ENCODE measurements at regions not wholly inside any gene's neighbourhood (a gene's known extent, or its start where the extent isn't known, plus 50 kb on each side); places are given as distances from the start of the nearest gene placed in this dataset.
"Not testable (repeated sequence)": the region's sequence is repeated elsewhere in the genome, so short reads cannot be mapped to it uniquely, and the experiment has no call there.

DNA sequence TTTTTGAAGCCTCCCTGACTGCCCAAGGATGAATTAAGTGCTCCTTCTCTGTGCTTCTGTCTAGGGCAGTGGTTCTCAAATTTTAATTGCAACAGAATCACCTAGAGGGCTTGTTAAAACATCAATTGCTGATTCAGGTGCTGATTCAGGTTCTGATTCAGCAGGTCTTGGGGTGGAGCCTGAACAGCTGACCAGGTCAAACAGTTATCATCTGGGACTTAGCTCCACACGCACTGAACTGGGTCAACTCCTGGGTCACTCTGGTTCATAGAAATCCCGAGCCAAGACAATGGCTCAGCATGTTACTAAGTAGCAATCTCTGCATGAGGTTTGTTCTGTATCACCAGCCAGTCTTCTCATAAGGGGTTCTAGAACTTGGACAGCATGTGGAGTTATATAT is 192.3 kb downstream of the GJA1 start:
- Mint-ChIP-seq H3K36me3 (ENCODE audit: low read depth) (no peaks in the 10 kb centered on the region), H3K27ac (no peak overlapping the region), H3K27me3 (peaks cover 7% of the 10 kb centered on the region), H3K4me3 (no peak overlapping the region), H3K4me1 (no peaks in the 10 kb centered on the region), H3K9me3 (peaks cover 4% of the 10 kb centered on the region)
- no peak for ATAC-seq (replicated peaks)

DNA sequence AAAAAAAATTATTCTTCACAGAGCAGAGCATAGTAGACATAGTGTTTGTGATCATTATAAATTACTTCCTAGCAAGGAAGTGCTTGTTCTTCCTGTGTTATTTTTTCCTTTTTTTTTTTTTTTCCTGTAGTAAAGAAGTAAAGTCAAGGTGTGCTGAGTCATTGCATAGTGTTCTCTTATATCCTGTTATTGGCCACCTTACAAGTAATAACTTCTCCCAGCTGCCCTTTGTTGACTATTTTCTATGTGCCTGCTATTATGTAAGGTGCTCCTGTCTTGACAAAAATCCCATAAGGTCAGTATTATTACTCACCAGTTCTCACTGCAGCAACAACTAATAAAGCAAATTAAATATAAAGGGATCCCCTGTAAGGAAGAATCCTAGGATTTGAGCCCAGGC is 195.3 kb downstream of the GJA1 start:
- H3K9me3 Mint-ChIP-seq: peaks cover 7% of the 10 kb centered on the region
- no peak for ATAC-seq (replicated peaks)
- no peaks in the 10 kb centered on the region for H3K27me3 Mint-ChIP-seq
- no peak overlapping the region for H3K27ac Mint-ChIP-seq
- no peaks in the 10 kb centered on the region for H3K36me3 Mint-ChIP-seq (ENCODE audit: low read depth)
- H3K4me1 Mint-ChIP-seq: no peaks in the 10 kb centered on the region
- no peak overlapping the region for H3K4me3 Mint-ChIP-seq

DNA sequence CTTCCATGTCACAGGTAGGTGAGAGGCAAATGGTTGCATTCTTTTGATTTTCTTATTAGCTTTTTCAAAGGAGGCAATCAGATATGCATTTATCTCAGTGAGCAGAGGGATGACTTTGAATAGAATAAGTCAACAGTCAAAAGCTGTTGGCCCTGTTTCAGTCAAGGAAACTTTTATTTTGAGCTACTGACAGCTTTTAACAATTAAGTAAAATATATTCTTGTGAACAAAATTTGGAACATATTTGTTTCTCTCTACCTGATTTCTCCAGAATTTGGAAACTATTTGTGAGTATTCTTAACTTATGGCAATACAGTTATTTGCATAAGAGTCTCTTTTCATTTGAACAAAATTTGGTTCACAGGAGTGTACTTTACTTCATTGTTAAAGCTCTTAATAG is 196.3 kb downstream of the GJA1 start:
- H3K9me3 Mint-ChIP-seq; H3K36me3 Mint-ChIP-seq (ENCODE audit: low read depth); H3K4me3 Mint-ChIP-seq; H3K27ac Mint-ChIP-seq; H3K4me1 Mint-ChIP-seq; ATAC-seq (replicated peaks); H3K27me3 Mint-ChIP-seq: not testable (repeated sequence)

DNA sequence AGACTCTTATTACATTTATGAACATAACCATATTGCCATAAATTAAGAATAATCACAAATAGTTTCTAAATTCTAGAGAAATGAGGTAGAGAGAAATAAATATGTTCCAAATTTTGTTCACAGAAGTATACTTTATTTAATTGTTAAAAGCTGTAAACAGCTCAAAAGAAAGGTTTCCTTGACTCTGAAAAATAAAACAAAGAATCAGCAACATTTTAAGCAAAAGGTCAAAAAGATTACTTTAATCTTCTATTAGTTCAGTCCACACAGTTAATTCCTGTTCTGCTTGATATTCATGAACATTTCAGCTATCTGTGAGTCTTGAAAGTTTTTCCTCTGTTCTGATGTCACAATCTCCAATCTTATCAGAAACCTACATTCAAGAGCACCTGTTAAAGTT is 197.9 kb downstream of the GJA1 start:
- Mint-ChIP-seq H3K36me3 (ENCODE audit: low read depth) (no peaks in the 10 kb centered on the region), H3K9me3 (peaks cover 11% of the 10 kb centered on the region), H3K27ac (no peak overlapping the region), H3K4me1 (no peaks in the 10 kb centered on the region), H3K4me3 (no peak overlapping the region), H3K27me3 (no peaks in the 10 kb centered on the region)
- ATAC-seq (replicated peaks): no peak

DNA sequence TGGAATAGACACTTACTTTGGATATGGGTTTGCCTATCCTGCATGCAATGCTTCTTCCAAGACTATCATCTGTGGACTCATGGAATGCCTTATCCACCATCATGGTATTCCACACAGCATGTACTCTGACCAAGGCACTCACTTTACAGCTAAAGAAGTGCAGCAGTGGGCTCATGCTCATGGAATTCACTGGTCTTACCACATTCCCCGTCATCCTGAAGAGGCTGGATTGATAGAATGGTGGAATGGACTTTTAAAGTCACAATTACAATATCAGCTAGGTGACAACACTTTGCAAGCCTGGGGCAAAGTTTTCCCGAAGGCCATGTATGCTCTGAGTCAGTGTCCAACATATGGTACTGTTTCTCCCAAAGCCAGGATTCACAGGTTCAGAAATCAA is 199.1 kb downstream of the GJA1 start:
- H3K27ac Mint-ChIP-seq; H3K36me3 Mint-ChIP-seq (ENCODE audit: low read depth): not testable (repeated sequence)

DNA sequence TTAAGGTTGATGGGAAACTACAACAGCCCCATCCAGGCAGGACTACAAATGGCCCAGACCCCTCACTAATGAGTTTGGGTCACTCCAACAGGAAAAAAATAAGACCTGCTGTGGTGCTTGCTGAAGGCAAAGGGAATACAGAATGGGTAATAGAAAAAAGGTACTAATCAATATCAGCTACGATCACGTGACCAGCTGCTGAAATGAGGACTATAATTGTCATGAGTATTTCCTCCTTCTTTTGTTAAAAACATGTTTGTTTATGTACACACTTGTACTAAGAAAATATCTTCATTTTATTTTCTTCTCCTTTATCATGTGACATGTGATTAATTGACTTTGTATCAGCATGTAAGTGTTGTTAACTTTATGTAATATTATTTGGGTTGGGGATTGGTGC is 199.9 kb downstream of the GJA1 start:
- H3K27ac Mint-ChIP-seq: no peak overlapping the region

More for the DNA sequence above, 199.1 kb downstream of the GJA1 start:
- H3K4me3 Mint-ChIP-seq; H3K4me1 Mint-ChIP-seq; ATAC-seq (replicated peaks); H3K27me3 Mint-ChIP-seq: not testable (repeated sequence)
- H3K9me3 Mint-ChIP-seq: peaks cover 11% of the 10 kb centered on the region

DNA sequence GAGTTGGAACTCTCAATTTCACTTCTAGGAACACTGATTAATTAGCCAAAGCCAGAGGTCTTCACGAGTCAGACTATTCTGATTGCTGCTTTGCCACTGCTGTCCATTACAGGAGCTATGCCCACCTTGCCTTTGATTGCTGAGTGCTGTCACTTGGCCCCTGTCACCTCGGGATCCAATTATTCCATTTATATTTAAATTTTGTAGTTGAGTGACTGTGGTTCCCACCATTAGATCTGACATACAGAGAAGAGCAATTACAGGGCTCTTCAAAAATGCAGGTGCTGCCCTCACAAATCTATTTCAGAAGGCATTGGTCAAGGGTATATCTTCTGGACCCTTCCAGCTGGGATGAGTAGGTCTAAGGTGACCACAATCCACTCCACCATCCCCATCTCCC is 200.8 kb downstream of the GJA1 start:
- not testable (repeated sequence) for H3K27ac Mint-ChIP-seq; H3K36me3 Mint-ChIP-seq (ENCODE audit: low read depth); H3K9me3 Mint-ChIP-seq; H3K4me1 Mint-ChIP-seq; H3K4me3 Mint-ChIP-seq; ATAC-seq (replicated peaks); H3K27me3 Mint-ChIP-seq

More for the DNA sequence above, 199.9 kb downstream of the GJA1 start:
- no peaks in the 10 kb centered on the region for H3K27me3 Mint-ChIP-seq
- no peaks in the 10 kb centered on the region for H3K4me1 Mint-ChIP-seq
- H3K36me3 Mint-ChIP-seq (ENCODE audit: low read depth): no peaks in the 10 kb centered on the region
- peaks cover 10% of the 10 kb centered on the region for H3K9me3 Mint-ChIP-seq
- no peak overlapping the region for H3K4me3 Mint-ChIP-seq
- no peak for ATAC-seq (replicated peaks)

DNA sequence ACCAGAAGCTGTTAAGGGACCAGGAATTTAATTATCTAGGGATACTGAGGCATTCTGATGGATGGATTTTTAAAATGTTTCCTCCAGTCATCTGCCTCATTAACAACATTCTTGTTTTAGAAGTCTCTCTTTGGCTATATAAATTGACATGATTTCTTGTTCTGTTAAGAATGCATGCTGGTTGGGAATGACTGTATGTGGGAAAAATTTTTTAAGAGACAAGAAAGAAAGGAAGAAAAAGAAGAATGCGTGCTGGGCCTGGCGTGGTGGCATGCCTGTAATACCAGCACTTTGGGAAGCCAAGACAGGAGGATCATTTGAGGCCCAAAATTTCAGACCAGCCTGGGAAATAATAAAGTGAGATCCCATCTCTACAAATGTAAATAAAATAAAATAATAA is 203.6 kb downstream of the GJA1 start:
- Mint-ChIP-seq H3K4me3 (no peak overlapping the region), H3K27ac (no peak overlapping the region), H3K4me1 (no peaks in the 10 kb centered on the region), H3K27me3 (no peaks in the 10 kb centered on the region), H3K9me3 (peaks cover 7% of the 10 kb centered on the region), H3K36me3 (ENCODE audit: low read depth) (no peaks in the 10 kb centered on the region)
- no peak for ATAC-seq (replicated peaks)

DNA sequence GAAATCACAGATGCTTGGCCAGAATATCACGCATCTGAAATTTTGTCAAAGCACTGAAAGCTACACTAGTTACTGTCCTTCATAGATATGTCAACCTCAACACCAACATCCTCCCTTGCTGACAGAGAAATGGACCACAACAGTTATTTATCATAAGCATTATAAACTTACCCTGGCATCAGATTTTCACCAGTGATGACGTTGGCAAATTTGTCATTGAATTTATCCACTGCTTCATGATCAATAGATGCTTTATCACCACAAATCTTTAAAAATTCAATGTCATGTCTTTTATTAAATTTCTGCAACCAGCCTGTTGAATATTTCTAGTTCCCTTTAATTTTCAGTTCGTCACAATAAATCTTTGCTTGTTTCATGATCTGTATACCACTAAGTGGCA is 205.7 kb downstream of the GJA1 start:
- H3K27me3 Mint-ChIP-seq: no peaks in the 10 kb centered on the region
- ATAC-seq (replicated peaks): no peak
- H3K4me1 Mint-ChIP-seq: no peaks in the 10 kb centered on the region
- H3K27ac Mint-ChIP-seq: no peak overlapping the region
- H3K4me3 Mint-ChIP-seq: no peak overlapping the region
- H3K36me3 Mint-ChIP-seq (ENCODE audit: low read depth): no peaks in the 10 kb centered on the region
- H3K9me3 Mint-ChIP-seq: peaks cover 4% of the 10 kb centered on the region

DNA sequence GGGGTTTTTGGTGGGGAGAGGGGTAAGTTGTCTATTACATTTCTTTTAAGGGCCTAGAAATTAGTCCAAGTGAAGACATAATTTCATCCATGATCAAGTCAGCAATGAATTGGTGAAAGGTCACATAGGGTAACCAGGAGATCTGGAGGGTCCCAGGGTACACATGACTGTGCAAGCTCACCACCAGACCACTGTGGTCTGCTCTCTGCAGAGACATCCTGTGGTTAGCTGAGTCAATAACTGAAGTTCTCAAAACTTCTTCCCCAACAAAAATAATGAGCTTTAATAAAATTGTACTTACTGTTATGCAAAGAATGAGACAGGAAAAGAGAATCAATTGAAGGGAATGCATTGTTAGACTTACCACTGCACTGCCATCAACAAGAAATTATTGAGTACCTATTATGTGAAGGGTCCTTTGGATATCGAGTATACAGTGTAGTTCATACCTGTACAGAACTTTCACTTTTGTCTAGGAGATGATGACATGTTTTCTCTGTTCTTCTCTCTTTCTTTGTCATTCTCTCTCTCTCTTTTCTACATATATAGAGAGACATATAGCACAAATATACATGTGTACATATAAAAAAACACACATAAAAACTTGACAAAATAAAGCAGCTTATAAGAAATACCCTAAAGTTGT is 209.8 kb downstream of the GJA1 start:
- no peaks in the 10 kb centered on the region for H3K36me3 Mint-ChIP-seq (ENCODE audit: low read depth)
- H3K4me3 Mint-ChIP-seq: no peak overlapping the region
- no peak for ATAC-seq (replicated peaks)
- no peaks in the 10 kb centered on the region for H3K27me3 Mint-ChIP-seq
- no peaks in the 10 kb centered on the region for H3K9me3 Mint-ChIP-seq
- no peaks in the 10 kb centered on the region for H3K4me1 Mint-ChIP-seq
- H3K27ac Mint-ChIP-seq: no peak overlapping the region

DNA sequence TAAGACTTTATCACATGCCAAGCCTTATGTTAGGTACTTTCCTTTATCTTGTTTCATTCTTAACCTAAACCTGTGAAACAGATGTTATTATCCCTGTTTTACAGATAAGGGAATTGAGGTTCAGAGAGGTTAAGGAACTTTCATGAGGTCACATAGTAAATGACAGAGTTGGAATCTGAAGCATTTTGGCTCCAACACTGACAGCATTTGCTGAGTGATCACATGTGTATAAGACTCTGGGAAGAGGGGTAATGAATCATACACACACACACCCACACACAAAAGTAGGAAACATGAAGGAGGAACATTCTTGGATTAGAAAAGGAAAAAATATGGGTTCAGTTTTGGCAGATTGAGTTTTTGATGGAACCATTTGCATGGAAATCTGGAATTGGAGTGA is 212.5 kb downstream of the GJA1 start:
- no peak overlapping the region for H3K4me3 Mint-ChIP-seq
- no peaks in the 10 kb centered on the region for H3K27me3 Mint-ChIP-seq
- no peaks in the 10 kb centered on the region for H3K4me1 Mint-ChIP-seq
- no peaks in the 10 kb centered on the region for H3K9me3 Mint-ChIP-seq
- no peak overlapping the region for H3K27ac Mint-ChIP-seq
- no peaks in the 10 kb centered on the region for H3K36me3 Mint-ChIP-seq (ENCODE audit: low read depth)
- no peak for ATAC-seq (replicated peaks)

DNA sequence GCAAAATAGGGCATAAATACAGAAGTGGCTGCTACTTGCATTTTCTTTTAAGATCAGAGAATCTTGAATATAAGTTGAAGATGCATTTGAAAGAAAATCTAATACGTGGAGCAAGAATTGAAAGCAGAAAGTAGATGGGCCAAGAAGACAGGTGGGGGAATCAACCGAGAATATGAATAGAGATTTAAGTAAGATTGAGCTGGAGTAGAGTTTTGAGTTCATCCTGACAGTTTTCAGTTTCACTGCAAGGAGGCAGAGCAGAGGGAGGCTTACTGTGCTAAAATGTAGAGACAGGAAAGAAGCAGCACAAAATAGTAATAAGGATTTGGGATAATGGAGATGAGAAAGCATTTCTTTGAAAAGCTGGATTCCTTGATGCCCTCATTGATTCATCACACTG is 214.5 kb downstream of the GJA1 start:
- no peak overlapping the region for H3K27ac Mint-ChIP-seq
- no peak overlapping the region for H3K4me3 Mint-ChIP-seq
- no peaks in the 10 kb centered on the region for H3K4me1 Mint-ChIP-seq
- H3K36me3 Mint-ChIP-seq (ENCODE audit: low read depth): no peaks in the 10 kb centered on the region
- no peaks in the 10 kb centered on the region for H3K9me3 Mint-ChIP-seq
- ATAC-seq (replicated peaks): no peak
- H3K27me3 Mint-ChIP-seq: no peaks in the 10 kb centered on the region

DNA sequence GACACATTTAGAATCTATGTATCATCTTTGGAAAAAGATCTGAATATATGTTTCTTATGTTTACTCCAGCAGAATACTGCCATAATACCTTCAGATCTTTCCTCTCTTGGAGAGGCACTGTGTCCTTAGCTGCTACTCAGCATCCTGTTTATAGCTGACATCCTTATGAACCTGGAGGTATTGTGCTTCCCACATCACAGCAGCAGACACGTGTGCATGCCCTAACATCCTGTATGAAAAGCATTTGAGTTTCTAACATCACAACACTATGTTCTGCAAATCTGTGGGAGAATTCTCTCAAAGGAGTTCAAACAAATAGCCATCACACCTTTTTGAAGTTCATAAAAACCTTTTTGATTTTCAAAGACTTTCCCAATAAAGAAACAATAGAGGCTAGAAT is 216.0 kb downstream of the GJA1 start:
- no peaks in the 10 kb centered on the region for H3K27me3 Mint-ChIP-seq
- H3K4me1 Mint-ChIP-seq: no peaks in the 10 kb centered on the region
- no peaks in the 10 kb centered on the region for H3K9me3 Mint-ChIP-seq
- ATAC-seq (replicated peaks): no peak
- H3K27ac Mint-ChIP-seq: no peak overlapping the region
- no peaks in the 10 kb centered on the region for H3K36me3 Mint-ChIP-seq (ENCODE audit: low read depth)
- no peak overlapping the region for H3K4me3 Mint-ChIP-seq

DNA sequence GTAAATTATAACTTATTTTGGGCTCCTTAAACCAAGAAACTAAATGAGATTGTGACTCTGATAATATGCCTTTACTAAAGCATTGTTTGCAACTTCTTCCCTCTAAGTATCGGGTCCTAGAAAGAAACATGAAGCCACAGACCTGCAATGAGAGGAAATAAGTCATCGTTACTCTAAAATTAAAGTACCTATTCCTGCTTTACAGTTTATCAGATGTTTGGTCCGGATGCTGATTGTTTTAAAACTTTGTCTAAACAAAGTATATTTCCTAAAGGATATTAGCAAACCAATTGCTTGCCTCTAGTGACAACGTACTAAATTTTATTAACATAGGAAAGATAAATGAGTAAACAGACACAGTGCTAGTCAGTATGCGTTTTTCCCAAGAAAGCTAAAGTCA is 216.8 kb downstream of the GJA1 start:
- no peak overlapping the region for H3K4me3 Mint-ChIP-seq
- no peak overlapping the region for H3K27ac Mint-ChIP-seq
- H3K36me3 Mint-ChIP-seq (ENCODE audit: low read depth): no peaks in the 10 kb centered on the region

DNA sequence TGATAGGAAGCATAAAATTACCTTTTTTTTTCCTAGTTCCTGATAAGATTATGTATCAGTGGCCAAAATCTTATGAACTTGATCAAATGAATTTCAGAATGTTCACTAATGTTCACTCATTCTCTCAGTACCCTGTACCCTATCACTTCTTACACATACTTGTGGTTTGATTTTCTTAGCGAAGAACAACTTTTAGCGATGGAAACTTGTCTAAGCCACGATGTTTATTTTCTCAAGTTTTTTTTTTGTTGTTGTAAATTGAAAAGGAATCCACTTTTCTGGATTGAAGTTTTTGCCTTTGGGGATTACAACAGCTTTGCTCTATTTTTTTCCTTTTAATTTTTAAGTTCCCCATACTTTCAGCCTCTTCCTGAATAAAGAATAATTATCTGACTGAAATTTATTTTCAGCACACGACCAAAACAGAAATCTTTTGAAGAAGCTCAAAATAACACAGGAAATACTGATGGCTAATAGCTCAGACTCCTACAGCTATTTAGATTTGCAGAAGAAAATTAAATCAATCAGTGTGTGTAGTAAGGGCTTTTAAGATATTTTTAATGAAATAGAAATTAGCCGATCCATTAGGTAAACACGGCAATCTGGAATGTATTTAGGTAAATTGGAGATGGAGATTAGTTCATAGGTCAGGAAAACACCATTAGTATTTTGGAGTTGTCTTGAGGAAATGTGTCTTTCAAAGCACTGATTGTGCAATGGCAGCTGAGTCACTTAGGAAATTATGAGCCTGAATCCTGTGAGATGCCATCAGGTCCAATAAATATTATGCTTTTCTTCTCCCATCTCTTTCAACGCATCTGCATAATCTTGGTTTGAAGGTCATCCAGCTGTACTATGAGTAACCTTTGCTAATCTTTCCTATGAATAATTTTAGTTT is 217.5 kb downstream of the GJA1 start:
- Mint-ChIP-seq H3K4me3 (no peak overlapping the region), H3K36me3 (ENCODE audit: low read depth) (no peaks in the 10 kb centered on the region), H3K27ac (no peak overlapping the region), H3K4me1 (no peaks in the 10 kb centered on the region), H3K9me3 (no peaks in the 10 kb centered on the region), H3K27me3 (no peaks in the 10 kb centered on the region)
- no peak for ATAC-seq (replicated peaks)

More for the DNA sequence above, 216.8 kb downstream of the GJA1 start:
- H3K9me3 Mint-ChIP-seq: no peaks in the 10 kb centered on the region
- no peaks in the 10 kb centered on the region for H3K27me3 Mint-ChIP-seq
- no peak for ATAC-seq (replicated peaks)
- H3K4me1 Mint-ChIP-seq: no peaks in the 10 kb centered on the region

All from activated T-helper 17 cell treated with anti-CD3 and anti-CD28 coated beads, Interleukin-2, amount 50 U/mL, for 72 hours (primary cell).